Neural cell (in vitro differentiated cells): ENCODE measurements at regions not wholly inside any gene's neighbourhood (a gene's known extent, or its start where the extent isn't known, plus 50 kb on each side); places are given as distances from the start of the nearest gene placed in this dataset.

Experiments used
- H2AFZ ChIP-seq: fragments of 200-600, 300-800 bp; sonication (generic), shearing (Covaris generic); 2 replicates; pipeline ENCODE4 v1.6.0; 2014; ENCODE audit warnings: low read depth, mild to moderate bottlenecking, antibody characterized with exemption, low read length, moderate library complexity
- H3F3A ChIP-seq: fragments of 200-600 bp; shearing (Covaris generic); 2 replicates; pipeline ENCODE4 v1.6.1; 2016; ENCODE audit warnings: mild to moderate bottlenecking, moderate library complexity, mixed read lengths, antibody characterized with exemption, low read length; ENCODE audit not compliant: insufficient read depth, poor library complexity, severe bottlenecking
- H3K27ac ChIP-seq: fragments of 200-600, 300-800 bp; sonication (generic), shearing (Covaris generic); 2 replicates; pipeline ENCODE4 v1.5.1; 2014; ENCODE audit warnings: mild to moderate bottlenecking, low read length, moderate library complexity
- H3K27me3 ChIP-seq: fragments of 300-800, 200-600 bp; sonication (generic), shearing (Covaris generic); 2 replicates; pipeline ENCODE4 v1.6.0; 2014; ENCODE audit warnings: mild to moderate bottlenecking, low read depth, low read length, moderate library complexity; ENCODE audit not compliant: insufficient read depth
- H3K36me3 ChIP-seq: fragments of 300-800, 200-600 bp; sonication (generic), shearing (Covaris generic); 2 replicates; pipeline ENCODE4 v1.5.1; 2014; ENCODE audit warnings: mild to moderate bottlenecking, antibody characterized with exemption, low read length, moderate library complexity; ENCODE audit not compliant: insufficient read depth
- H3K4me2 ChIP-seq: fragments of 300-800, 200-600 bp; sonication (generic), shearing (Covaris generic); 2 replicates; pipeline ENCODE4 v1.6.0; 2014; ENCODE audit warnings: mild to moderate bottlenecking, low read length
- H3K4me3 ChIP-seq: fragments of 300-800, 200-600 bp; sonication (generic), shearing (Covaris generic); 2 replicates; pipeline ENCODE4 v1.5.1; 2014; ENCODE audit warnings: mild to moderate bottlenecking, low read length, moderate library complexity
- H3K79me2 ChIP-seq: fragments of 200-600 bp; shearing (Covaris generic); replicated peaks from 2 replicates; pipeline ENCODE4 v1.6.0; 2014; ENCODE audit warnings: mild to moderate bottlenecking, low read length, moderate library complexity; ENCODE audit not compliant: insufficient read depth
- H3K9ac ChIP-seq: fragments of 300-800, 200-600 bp; sonication (generic), shearing (Covaris generic); 2 replicates; pipeline ENCODE4 v1.6.1; 2016; ENCODE audit warnings: mild to moderate bottlenecking, low read length, mixed read lengths
- H3K9me2 ChIP-seq: fragments of 200-600 bp; shearing (Covaris generic); 2 replicates; pipeline ENCODE4 v1.6.1; 2016; ENCODE audit warnings: mild to moderate bottlenecking, low read length, mixed read lengths; ENCODE audit not compliant: insufficient read depth
- H3K9me3 ChIP-seq: fragments of 200-600, 300-800 bp; sonication (generic), shearing (Covaris generic); 2 replicates; pipeline ENCODE4 v1.6.1; 2016; ENCODE audit warnings: mild to moderate bottlenecking, mixed run types, low read length, moderate library complexity, mixed read lengths
- H4K20me1 ChIP-seq: fragments of 200-600 bp; shearing (Covaris generic); 2 replicates; pipeline ENCODE4 v1.6.1; 2016; ENCODE audit warnings: mild to moderate bottlenecking, mixed run types; ENCODE audit not compliant: insufficient read depth
- CTCF ChIP-seq: fragments of 450-650 bp; IDR thresholded peaks from 2 replicates; pipeline ENCODE4 v1.5.1; 2014; ENCODE audit warnings: antibody characterized with exemption, mild to moderate bottlenecking, moderate library complexity; ENCODE audit not compliant: poor library complexity, severe bottlenecking
- EP300 ChIP-seq: fragments of 450-650 bp; conservative IDR thresholded peaks from 2 replicates; pipeline ENCODE4 v1.6.1; 2014; ENCODE audit warnings: antibody characterized with exemption, mild to moderate bottlenecking, moderate library complexity; ENCODE audit not compliant: poor library complexity, severe bottlenecking
- POLR2AphosphoS5 ChIP-seq: IDR thresholded peaks from 2 replicates; pipeline ENCODE4 v1.6.1; 2012
- RAD21 ChIP-seq: fragments of 450-650 bp; conservative IDR thresholded peaks from 2 replicates; pipeline ENCODE4 v1.6.1; 2014; ENCODE audit warnings: antibody characterized with exemption, mild to moderate bottlenecking, moderate library complexity
- REST ChIP-seq: IDR thresholded peaks from 2 replicates; pipeline ENCODE4 v1.6.1; 2012; ENCODE audit warnings: borderline replicate concordance
- SMC3 ChIP-seq: fragments of 450-650 bp; conservative IDR thresholded peaks from 2 replicates; pipeline ENCODE4 v1.6.1; 2014; ENCODE audit warnings: antibody characterized with exemption, mild to moderate bottlenecking, moderate library complexity; ENCODE audit not compliant: poor library complexity

- H3F3A ChIP-seq = no peaks in the 10 kb centered on the region
- H3K9me3 ChIP-seq = no peaks in the 10 kb centered on the region
- TF ChIP-seq SMC3 (no peak), RAD21 (no peak), POLR2AphosphoS5 (no peak), CTCF (no peak), REST (no peak), EP300 (no peak)
Observed at GRCh38 chr4:160283081-160283480, 1180.2 kb downstream of the RAPGEF2 start.

GRCh38 chr4:160284516-160284915, 1181.6 kb downstream of the RAPGEF2 start:
- Histone ChIP-seq H3K79me2 (no peaks in the 10 kb centered on the region), H3K4me2 (no peak overlapping the region)

More at GRCh38 chr4:160283081-160283480, 1180.2 kb downstream of the RAPGEF2 start:
- Histone ChIP-seq H3K9me2 (no peaks in the 10 kb centered on the region), H3K4me2 (no peak overlapping the region), H3K27ac (no peak overlapping the region), H2AFZ (no peak overlapping the region), H3K79me2 (no peaks in the 10 kb centered on the region), H3K4me3 (no peak overlapping the region), H3K36me3 (no peaks in the 10 kb centered on the region), H3K9ac (no peak overlapping the region), H3K27me3 (no peaks in the 10 kb centered on the region), H4K20me1 (no peaks in the 10 kb centered on the region)

More at GRCh38 chr4:160284516-160284915, 1181.6 kb downstream of the RAPGEF2 start:
- no peaks in the 10 kb centered on the region for H3K9me2 ChIP-seq
- no peaks in the 10 kb centered on the region for H3K36me3 ChIP-seq
- H4K20me1 ChIP-seq = no peaks in the 10 kb centered on the region
- no peaks in the 10 kb centered on the region for H3K9me3 ChIP-seq
- H2AFZ ChIP-seq = no peak overlapping the region
- no peak overlapping the region for H3K4me3 ChIP-seq
- no peak for TF ChIP-seq REST
- no peak for TF ChIP-seq SMC3
- no peak for TF ChIP-seq POLR2AphosphoS5
- no peak overlapping the region for H3K27ac ChIP-seq
- H3F3A ChIP-seq = no peaks in the 10 kb centered on the region
- H3K27me3 ChIP-seq = no peaks in the 10 kb centered on the region
- no peak overlapping the region for H3K9ac ChIP-seq
